ENCODE measurements at regions not wholly inside any gene's neighbourhood (a gene's known extent, or its start where the extent isn't known, plus 50 kb on each side); places are given as distances from the start of the nearest gene placed in this dataset.

- TF ChIP-seq CTCF (IDR thresholded peaks at IDR 0.05; ENCODE audit: low read depth, low read length) = no peak
- H3K4me3 ChIP-seq = no peak overlapping the region
- no peak overlapping the region for H3K27ac ChIP-seq
- H3K36me3 ChIP-seq = no peaks in the 10 kb centered on the region
- peaks cover 50% of the 10 kb centered on the region for H3K27me3 ChIP-seq
- H3K9me3 ChIP-seq (ENCODE audit: low read depth) = no peaks in the 10 kb centered on the region
- DNase-seq (ENCODE audit: low read depth in 1 of 2, low spot score in 1 of 2) = no peak
- H3K4me1 ChIP-seq (ENCODE audit: low read depth) = no peaks in the 10 kb centered on the region
Measured at GRCh38 chr12:130236446-130236845, 74.2 kb downstream of the FZD10 start.

GRCh38 chr12:130240831-130241590 lies 78.7 kb downstream of the FZD10 start:
- H3K27ac ChIP-seq = no peak overlapping the region
- no peak for TF ChIP-seq CTCF (IDR thresholded peaks at IDR 0.05; ENCODE audit: low read depth, low read length)
- no peaks in the 10 kb centered on the region for H3K4me1 ChIP-seq (ENCODE audit: low read depth)
- no peak overlapping the region for H3K4me3 ChIP-seq
- no peak for DNase-seq (ENCODE audit: low read depth in 1 of 2, low spot score in 1 of 2)
- H3K27me3 ChIP-seq = peaks cover 56% of the 10 kb centered on the region
- no peaks in the 10 kb centered on the region for H3K9me3 ChIP-seq (ENCODE audit: low read depth)
- no peaks in the 10 kb centered on the region for H3K36me3 ChIP-seq

DNA sequence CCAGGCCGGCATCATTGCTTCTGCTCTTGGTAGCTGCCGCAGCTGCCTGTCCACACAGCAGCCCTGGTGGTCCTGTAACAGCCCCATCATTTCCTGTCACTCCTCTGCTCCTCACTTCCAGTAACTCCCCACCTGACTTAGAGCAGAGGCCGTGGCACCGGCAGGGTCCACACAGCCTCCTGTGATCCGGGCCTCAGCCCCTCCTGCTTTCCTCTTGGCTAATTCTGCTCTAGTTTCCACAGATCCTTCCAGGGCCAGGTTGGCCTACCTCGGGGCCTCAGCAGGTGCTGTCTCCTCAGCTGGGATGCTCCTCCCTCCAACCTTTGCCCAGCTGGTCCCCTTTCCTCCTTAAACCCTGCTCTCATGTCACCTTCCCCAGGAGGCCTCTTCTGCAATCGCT lies 80.2 kb downstream of the FZD10 start:
- Histone ChIP-seq H3K27me3 (peaks cover 51% of the 10 kb centered on the region), H3K4me3 (no peak overlapping the region), H3K36me3 (no peaks in the 10 kb centered on the region), H3K9me3 (ENCODE audit: low read depth) (no peaks in the 10 kb centered on the region), H3K4me1 (ENCODE audit: low read depth) (no peaks in the 10 kb centered on the region), H3K27ac (no peak overlapping the region)
- no peak for TF ChIP-seq CTCF (IDR thresholded peaks at IDR 0.05; ENCODE audit: low read depth, low read length)
- DNase-seq (ENCODE audit: low read depth in 1 of 2, low spot score in 1 of 2) = no peak

GRCh38 chr12:130245251-130245650 lies 83.0 kb downstream of the FZD10 start:
- no peak overlapping the region for H3K27ac ChIP-seq
- H3K4me3 ChIP-seq = no peak overlapping the region
- H3K36me3 ChIP-seq = no peaks in the 10 kb centered on the region
- H3K27me3 ChIP-seq = peaks cover 33% of the 10 kb centered on the region
- no peak for DNase-seq (ENCODE audit: low read depth in 1 of 2, low spot score in 1 of 2)
- no peaks in the 10 kb centered on the region for H3K4me1 ChIP-seq (ENCODE audit: low read depth)
- H3K9me3 ChIP-seq (ENCODE audit: low read depth) = no peaks in the 10 kb centered on the region
- TF ChIP-seq CTCF (IDR thresholded peaks at IDR 0.05; ENCODE audit: low read depth, low read length) = no peak

DNA sequence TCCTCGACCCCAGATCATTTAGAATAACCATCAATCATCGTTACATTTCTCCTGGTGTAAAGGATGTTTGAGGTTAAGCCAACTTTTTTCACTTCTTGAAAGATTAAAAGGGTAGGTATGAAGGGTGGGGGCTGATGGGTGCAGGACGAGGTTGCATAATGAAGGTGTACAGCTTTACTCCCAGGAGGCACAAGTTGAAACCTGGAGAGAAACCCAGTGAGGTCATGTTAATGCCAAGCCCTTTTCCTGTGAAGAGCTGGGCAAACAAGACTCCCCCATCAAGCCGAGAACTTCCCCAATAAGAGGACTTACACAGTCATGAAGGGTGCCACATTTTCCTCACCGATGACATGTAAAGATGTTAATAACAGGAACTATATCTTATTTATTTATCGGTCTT lies 84.3 kb downstream of the FZD10 start:
- H3K4me1 ChIP-seq (ENCODE audit: low read depth) = no peaks in the 10 kb centered on the region
- no peak for TF ChIP-seq CTCF (IDR thresholded peaks at IDR 0.05; ENCODE audit: low read depth, low read length)
- no peaks in the 10 kb centered on the region for H3K36me3 ChIP-seq
- no peaks in the 10 kb centered on the region for H3K9me3 ChIP-seq (ENCODE audit: low read depth)
- no peak overlapping the region for H3K4me3 ChIP-seq
- DNase-seq (ENCODE audit: low read depth in 1 of 2, low spot score in 1 of 2) = no peak
- H3K27ac ChIP-seq = no peak overlapping the region
- peaks cover 33% of the 10 kb centered on the region for H3K27me3 ChIP-seq
